ENCODE measurements at regions not wholly inside any gene's neighbourhood (a gene's known extent, or its start where the extent isn't known, plus 50 kb on each side); places are given as distances from the start of the nearest gene placed in this dataset.

GRCh38 chr12:105820429-105821125 lies 318.2 kb downstream of the NUAK1 start:
- no peak for DNase-seq

GRCh38 chr12:105822131-105823105 lies 316.3 kb downstream of the NUAK1 start:
- DNase-seq = no peak

- no peak for DNase-seq
Measured at GRCh38 chr12:105823810-105824209, 314.9 kb downstream of the NUAK1 start.

GRCh38 chr12:105825141-105825540 lies 313.6 kb downstream of the NUAK1 start:
- no peak for DNase-seq

- no peak for DNase-seq
Measured at GRCh38 chr12:105831372-105831771, 307.4 kb downstream of the NUAK1 start.

GRCh38 chr12:105832021-105832420 lies 306.7 kb downstream of the NUAK1 start:
- no peak for DNase-seq

GRCh38 chr12:105832806-105833205 lies 305.9 kb downstream of the NUAK1 start:
- DNase-seq = no peak

GRCh38 chr12:105834496-105834895 lies 304.3 kb downstream of the NUAK1 start:
- DNase-seq = no peak

- no peak for DNase-seq
Measured at GRCh38 chr12:105835580-105836241, 303.0 kb downstream of the NUAK1 start.

- no peak for DNase-seq
Measured at GRCh38 chr12:105836242-105836622, 302.5 kb downstream of the NUAK1 start.

GRCh38 chr12:105839629-105840127 lies 299.1 kb downstream of the NUAK1 start:
- DNase-seq = no peak

GRCh38 chr12:105840384-105840783 lies 298.4 kb downstream of the NUAK1 start:
- no peak for DNase-seq

GRCh38 chr12:105841840-105842239 lies 296.9 kb downstream of the NUAK1 start:
- DNase-seq = no peak

- DNase-seq = no peak
Measured at GRCh38 chr12:105843561-105843960, 295.2 kb downstream of the NUAK1 start.

- no peak for DNase-seq
Measured at GRCh38 chr12:105843986-105844760, 294.6 kb downstream of the NUAK1 start.

GRCh38 chr12:105846331-105846730 lies 292.4 kb downstream of the NUAK1 start:
- no peak for DNase-seq

- no peak for DNase-seq
Measured at GRCh38 chr12:105847068-105847467, 291.7 kb downstream of the NUAK1 start.

GRCh38 chr12:105848286-105848685 lies 290.5 kb downstream of the NUAK1 start:
- no peak for DNase-seq

- peak; percentile 36 for DNase-seq
Measured at GRCh38 chr12:105850103-105850968, 288.4 kb downstream of the NUAK1 start.

GRCh38 chr12:105852496-105852895 lies 286.3 kb downstream of the NUAK1 start:
- DNase-seq = peak; percentile 15

GRCh38 chr12:105852951-105853350 lies 285.8 kb downstream of the NUAK1 start:
- DNase-seq = peak; percentile 35

Data from NCI-H226 (cell line).